GM23338 (cell line): ENCODE measurements at regions not wholly inside any gene's neighbourhood (a gene's known extent, or its start where the extent isn't known, plus 50 kb on each side); places are given as distances from the start of the nearest gene placed in this dataset.

Experiments used
- ATAC-seq: fragments of 200-7000 bp; cut with Tn5 transposase; 3 replicates; pipeline ENCODE4 v1.9.1; 2020
- DNase-seq: peaks from one replicate; pipeline ENCODE4 v3.0.0-alpha.2; 2015; ENCODE audit warnings: low spot score
- H2AFZ ChIP-seq: fragments of 200-600 bp; sonication (generic); 2 replicates; pipeline ENCODE4 v1.8.0; 2016; ENCODE audit warnings: antibody characterized with exemption, mild to moderate bottlenecking, moderate library complexity
- H3F3A ChIP-seq: fragments of 200-600 bp; sonication (generic); replicated peaks from 2 replicates; pipeline ENCODE4 v1.8.0; 2017; ENCODE audit warnings: antibody characterized with exemption, mixed run types, low read depth
- H3K27ac ChIP-seq: fragments of 200-600 bp; sonication (generic); 2 replicates; pipeline ENCODE4 v1.6.1; 2016; ENCODE audit warnings: low read depth
- H3K27me3 ChIP-seq: fragments of 200-600 bp; sonication (generic); 2 replicates; pipeline ENCODE4 v1.8.0; 2016; ENCODE audit warnings: mild to moderate bottlenecking, mixed run types, moderate library complexity; ENCODE audit not compliant: insufficient read depth
- H3K36me3 ChIP-seq: fragments of 200-600 bp; sonication (generic); 2 replicates; pipeline ENCODE4 v1.8.0; 2016; ENCODE audit warnings: mild to moderate bottlenecking; ENCODE audit not compliant: insufficient read depth
- H3K4me1 ChIP-seq: fragments of 200-600 bp; sonication (generic); 2 replicates; pipeline ENCODE4 v1.8.0; 2016; ENCODE audit warnings: mild to moderate bottlenecking, moderate library complexity; ENCODE audit not compliant: insufficient read depth
- H3K4me2 ChIP-seq: fragments of 200-600 bp; sonication (generic); 2 replicates; pipeline ENCODE4 v1.7.1; 2017; ENCODE audit warnings: mixed run types
- H3K4me3 ChIP-seq: fragments of 200-600 bp; sonication (generic); 2 replicates; pipeline ENCODE4 v1.6.1; 2016; ENCODE audit warnings: mixed run types
- H3K79me2 ChIP-seq: fragments of 200-600 bp; sonication (generic); replicated peaks from 2 replicates; pipeline ENCODE4 v1.8.0; 2017; ENCODE audit warnings: mild to moderate bottlenecking; ENCODE audit not compliant: insufficient read depth
- H3K9me2 ChIP-seq: fragments of 200-600 bp; sonication (generic); 2 replicates; pipeline ENCODE4 v1.8.0; 2017; ENCODE audit not compliant: insufficient read depth
- H4K20me1 ChIP-seq: fragments of 200-600 bp; sonication (generic); replicated peaks from 2 replicates; pipeline ENCODE4 v1.8.0; 2017; ENCODE audit warnings: mild to moderate bottlenecking; ENCODE audit not compliant: insufficient read depth
- H3K27ac Mint-ChIP-seq: 2 replicates; pipeline ENCODE4 v1.8.0; 2020; ENCODE audit warnings: inconsistent platforms, mild to moderate bottlenecking, moderate library complexity, mixed read lengths
- H3K27me3 Mint-ChIP-seq: 3 replicates; pipeline ENCODE4 v1.8.0; 2022; ENCODE audit warnings: low read depth, mild to moderate bottlenecking, moderate library complexity, mixed read lengths, inconsistent platforms; ENCODE audit not compliant: insufficient read depth, poor library complexity
- H3K36me3 Mint-ChIP-seq: 3 replicates; pipeline ENCODE4 v1.8.0; 2021; ENCODE audit warnings: low read depth, mild to moderate bottlenecking, inconsistent platforms, moderate library complexity, mixed read lengths
- H3K4me1 Mint-ChIP-seq: 3 replicates; pipeline ENCODE4 v1.8.0; 2020; ENCODE audit warnings: mild to moderate bottlenecking, inconsistent platforms, mixed read lengths
- H3K4me3 Mint-ChIP-seq: 3 replicates; pipeline ENCODE4 v1.8.0; 2021; ENCODE audit warnings: moderate library complexity, mild to moderate bottlenecking, inconsistent platforms, mixed read lengths
- H3K9me3 Mint-ChIP-seq: 3 replicates; pipeline ENCODE4 v1.8.0; 2020; ENCODE audit warnings: moderate library complexity, mild to moderate bottlenecking, inconsistent platforms, mixed read lengths
- CREB1 ChIP-seq: fragments of 250-450 bp; sonication (Bioruptor Pico); IDR thresholded peaks from 2 replicates; pipeline ENCODE4 v1.5.0; 2020; ENCODE audit warnings: low read depth, mild to moderate bottlenecking, moderate library complexity
- EZH2 ChIP-seq: fragments of 200-600 bp; sonication (generic); IDR thresholded peaks from one replicate; pipeline ENCODE4 v1.8.0; 2017; ENCODE audit warnings: antibody characterized with exemption, mild to moderate bottlenecking, low read depth; ENCODE audit not compliant: unreplicated experiment
- EZH2phosphoT487 ChIP-seq: fragments of 200-600 bp; sonication (generic); IDR thresholded peaks from one replicate; pipeline ENCODE4 v1.8.1; 2018; ENCODE audit warnings: antibody characterized with exemption; ENCODE audit not compliant: unreplicated experiment
- JUNB ChIP-seq: IDR thresholded peaks from one replicate; pipeline ENCODE4 v1.6.1; 2016; ENCODE audit warnings: antibody characterized with exemption; ENCODE audit not compliant: unreplicated experiment
- NANOG ChIP-seq: IDR thresholded peaks from 2 replicates; pipeline ENCODE4 v1.6.1; 2016; ENCODE audit warnings: antibody characterized with exemption, borderline replicate concordance
- POLR2AphosphoS5 ChIP-seq: IDR thresholded peaks from 2 replicates; pipeline ENCODE4 v1.6.1; 2016; ENCODE audit warnings: antibody characterized with exemption, low read depth
- STAT1 ChIP-seq: IDR thresholded peaks from one replicate; pipeline ENCODE4 v1.6.1; 2016; ENCODE audit warnings: antibody characterized with exemption; ENCODE audit not compliant: unreplicated experiment
- ZNF114 ChIP-seq: fragments of 250-450 bp; sonication (Bioruptor Pico); IDR thresholded peaks from 2 replicates; pipeline ENCODE4 v1.5.0; 2020; ENCODE audit warnings: mild to moderate bottlenecking, moderate library complexity
- ZNF331 ChIP-seq: fragments of 250-450 bp; sonication (Bioruptor Pico); IDR thresholded peaks from 2 replicates; pipeline ENCODE4 v1.5.0; 2020; ENCODE audit warnings: low read depth, mild to moderate bottlenecking, moderate library complexity
- TF ChIP-seq, protein P1 (sequence below), 2 experiments: fragments of 200-600 bp in 1 of 2; sonication (generic) in 1 of 2; conservative IDR thresholded peaks; 2 replicates each; pipeline versions ENCODE4 v1.5.1 to v1.6.1; 2016 to 2017; ENCODE audit warnings: antibody characterized with exemption in 2 of 2, low read depth in 2 of 2, mild to moderate bottlenecking in 2 of 2, moderate library complexity in 1 of 2
- TF ChIP-seq, protein P2 (sequence below): IDR thresholded peaks from 2 replicates; pipeline ENCODE4 v1.6.1; 2016; ENCODE audit warnings: antibody characterized with exemption
- TF ChIP-seq, protein P3 (sequence below): IDR thresholded peaks from one replicate; pipeline ENCODE4 v1.6.1; 2018; ENCODE audit warnings: antibody characterized with exemption; ENCODE audit not compliant: unreplicated experiment

DNA sequence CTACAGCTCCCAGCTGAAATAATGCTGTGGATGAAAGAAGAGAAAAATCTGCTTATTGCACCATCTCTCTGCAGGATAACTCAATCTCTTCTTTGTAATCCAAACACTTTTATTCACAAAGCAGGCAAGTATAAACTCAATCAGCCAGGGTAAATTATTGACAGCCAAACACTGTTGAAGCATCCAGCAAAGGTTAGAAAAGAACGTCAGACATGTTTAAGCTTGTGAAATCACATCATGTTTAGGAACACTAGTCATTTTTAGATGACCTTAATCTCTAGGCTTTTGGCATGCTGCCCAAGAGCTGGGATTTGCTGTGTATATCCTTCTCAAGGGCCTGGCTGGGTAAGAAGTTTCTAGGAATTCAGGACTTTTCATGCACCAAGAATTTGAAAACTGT, 1148.1 kb upstream of the FANCL start:
- H3F3A ChIP-seq: no peaks in the 10 kb centered on the region
- H3K4me1 Mint-ChIP-seq: peaks cover 3% of the 10 kb centered on the region; the same call in 1 of the 3 replicates
- TF ChIP-seq EZH2: no peak
- TF ChIP-seq, protein P1, sequence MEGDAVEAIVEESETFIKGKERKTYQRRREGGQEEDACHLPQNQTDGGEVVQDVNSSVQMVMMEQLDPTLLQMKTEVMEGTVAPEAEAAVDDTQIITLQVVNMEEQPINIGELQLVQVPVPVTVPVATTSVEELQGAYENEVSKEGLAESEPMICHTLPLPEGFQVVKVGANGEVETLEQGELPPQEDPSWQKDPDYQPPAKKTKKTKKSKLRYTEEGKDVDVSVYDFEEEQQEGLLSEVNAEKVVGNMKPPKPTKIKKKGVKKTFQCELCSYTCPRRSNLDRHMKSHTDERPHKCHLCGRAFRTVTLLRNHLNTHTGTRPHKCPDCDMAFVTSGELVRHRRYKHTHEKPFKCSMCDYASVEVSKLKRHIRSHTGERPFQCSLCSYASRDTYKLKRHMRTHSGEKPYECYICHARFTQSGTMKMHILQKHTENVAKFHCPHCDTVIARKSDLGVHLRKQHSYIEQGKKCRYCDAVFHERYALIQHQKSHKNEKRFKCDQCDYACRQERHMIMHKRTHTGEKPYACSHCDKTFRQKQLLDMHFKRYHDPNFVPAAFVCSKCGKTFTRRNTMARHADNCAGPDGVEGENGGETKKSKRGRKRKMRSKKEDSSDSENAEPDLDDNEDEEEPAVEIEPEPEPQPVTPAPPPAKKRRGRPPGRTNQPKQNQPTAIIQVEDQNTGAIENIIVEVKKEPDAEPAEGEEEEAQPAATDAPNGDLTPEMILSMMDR (conservative IDR thresholded peaks at IDR 0.05; ENCODE audit: low read depth in 2 of 2): no peak
- TF ChIP-seq ZNF114 (CRISPR knock-in tag): no peak
- no peak for TF ChIP-seq CREB1 (CRISPR knock-in tag)
- TF ChIP-seq JUNB: no peak
- TF ChIP-seq ZNF331 (CRISPR knock-in tag): no peak
- no peak for TF ChIP-seq STAT1
- H3K27me3 ChIP-seq: no peaks in the 10 kb centered on the region
- H3K79me2 ChIP-seq: no peaks in the 10 kb centered on the region
- H3K4me2 ChIP-seq: no peak overlapping the region
- H3K36me3 ChIP-seq: no peaks in the 10 kb centered on the region
- H3K9me3 Mint-ChIP-seq: no peaks in the 10 kb centered on the region
- ATAC-seq: no peak
- no peak overlapping the region for H2AFZ ChIP-seq
- H3K27ac Mint-ChIP-seq: no peak overlapping the region
- H3K4me3 ChIP-seq: no peak overlapping the region
- no peak for DNase-seq
- no peaks in the 10 kb centered on the region for H3K27me3 Mint-ChIP-seq
- H3K4me1 ChIP-seq: no peaks in the 10 kb centered on the region
- H3K9me2 ChIP-seq: no peaks in the 10 kb centered on the region
- H4K20me1 ChIP-seq: no peaks in the 10 kb centered on the region
- H3K27ac ChIP-seq: no peak overlapping the region
- H3K4me3 Mint-ChIP-seq: no peak overlapping the region
- H3K36me3 Mint-ChIP-seq: no peaks in the 10 kb centered on the region

DNA sequence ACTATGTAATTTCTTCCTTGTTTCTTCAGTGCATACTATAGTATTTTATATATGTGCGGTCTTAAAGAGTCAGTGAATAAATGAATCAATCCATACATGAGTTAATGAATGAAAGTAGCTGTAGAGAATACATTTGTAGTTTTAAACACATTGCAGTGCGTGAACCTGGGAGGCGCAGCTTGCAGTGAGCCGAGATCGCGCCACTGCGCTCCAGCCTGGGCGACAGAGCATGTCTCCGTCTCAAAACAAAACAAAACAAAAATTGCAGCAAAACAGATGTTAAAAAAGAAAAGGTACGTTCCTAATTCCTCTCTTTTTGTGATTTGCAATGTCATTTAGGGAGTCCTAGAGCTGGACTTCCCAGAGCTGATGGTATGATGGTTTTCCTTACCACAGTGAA, 1144.8 kb upstream of the FANCL start:
- Mint-ChIP-seq H3K4me3 (no peak overlapping the region), H3K27ac (no peak overlapping the region), H3K9me3 (no peaks in the 10 kb centered on the region), H3K27me3 (no peaks in the 10 kb centered on the region), H3K36me3 (no peaks in the 10 kb centered on the region), H3K4me1 (peaks cover 3% of the 10 kb centered on the region; the same call in 1 of the 3 replicates)
- no peaks in the 10 kb centered on the region for H3F3A ChIP-seq
- ATAC-seq (no peak), DNase-seq (no peak)
- H3K4me1 ChIP-seq: no peaks in the 10 kb centered on the region
- H3K79me2 ChIP-seq: no peaks in the 10 kb centered on the region
- H3K4me2 ChIP-seq: no peak overlapping the region
- H3K4me3 ChIP-seq: no peak overlapping the region
- no peaks in the 10 kb centered on the region for H4K20me1 ChIP-seq
- H3K9me2 ChIP-seq: no peaks in the 10 kb centered on the region
- H3K27me3 ChIP-seq: no peaks in the 10 kb centered on the region
- no peak overlapping the region for H3K27ac ChIP-seq
- no peaks in the 10 kb centered on the region for H3K36me3 ChIP-seq
- no peak overlapping the region for H2AFZ ChIP-seq
- TF ChIP-seq NANOG: no peak
- TF ChIP-seq POLR2AphosphoS5: no peak
- no peak for TF ChIP-seq EZH2phosphoT487
- no peak for TF ChIP-seq CREB1 (CRISPR knock-in tag)
- TF ChIP-seq, protein P2, sequence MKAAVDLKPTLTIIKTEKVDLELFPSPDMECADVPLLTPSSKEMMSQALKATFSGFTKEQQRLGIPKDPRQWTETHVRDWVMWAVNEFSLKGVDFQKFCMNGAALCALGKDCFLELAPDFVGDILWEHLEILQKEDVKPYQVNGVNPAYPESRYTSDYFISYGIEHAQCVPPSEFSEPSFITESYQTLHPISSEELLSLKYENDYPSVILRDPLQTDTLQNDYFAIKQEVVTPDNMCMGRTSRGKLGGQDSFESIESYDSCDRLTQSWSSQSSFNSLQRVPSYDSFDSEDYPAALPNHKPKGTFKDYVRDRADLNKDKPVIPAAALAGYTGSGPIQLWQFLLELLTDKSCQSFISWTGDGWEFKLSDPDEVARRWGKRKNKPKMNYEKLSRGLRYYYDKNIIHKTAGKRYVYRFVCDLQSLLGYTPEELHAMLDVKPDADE: no peak
- no peak for TF ChIP-seq ZNF114 (CRISPR knock-in tag)
- no peak for TF ChIP-seq ZNF331 (CRISPR knock-in tag)
- TF ChIP-seq, protein P3, sequence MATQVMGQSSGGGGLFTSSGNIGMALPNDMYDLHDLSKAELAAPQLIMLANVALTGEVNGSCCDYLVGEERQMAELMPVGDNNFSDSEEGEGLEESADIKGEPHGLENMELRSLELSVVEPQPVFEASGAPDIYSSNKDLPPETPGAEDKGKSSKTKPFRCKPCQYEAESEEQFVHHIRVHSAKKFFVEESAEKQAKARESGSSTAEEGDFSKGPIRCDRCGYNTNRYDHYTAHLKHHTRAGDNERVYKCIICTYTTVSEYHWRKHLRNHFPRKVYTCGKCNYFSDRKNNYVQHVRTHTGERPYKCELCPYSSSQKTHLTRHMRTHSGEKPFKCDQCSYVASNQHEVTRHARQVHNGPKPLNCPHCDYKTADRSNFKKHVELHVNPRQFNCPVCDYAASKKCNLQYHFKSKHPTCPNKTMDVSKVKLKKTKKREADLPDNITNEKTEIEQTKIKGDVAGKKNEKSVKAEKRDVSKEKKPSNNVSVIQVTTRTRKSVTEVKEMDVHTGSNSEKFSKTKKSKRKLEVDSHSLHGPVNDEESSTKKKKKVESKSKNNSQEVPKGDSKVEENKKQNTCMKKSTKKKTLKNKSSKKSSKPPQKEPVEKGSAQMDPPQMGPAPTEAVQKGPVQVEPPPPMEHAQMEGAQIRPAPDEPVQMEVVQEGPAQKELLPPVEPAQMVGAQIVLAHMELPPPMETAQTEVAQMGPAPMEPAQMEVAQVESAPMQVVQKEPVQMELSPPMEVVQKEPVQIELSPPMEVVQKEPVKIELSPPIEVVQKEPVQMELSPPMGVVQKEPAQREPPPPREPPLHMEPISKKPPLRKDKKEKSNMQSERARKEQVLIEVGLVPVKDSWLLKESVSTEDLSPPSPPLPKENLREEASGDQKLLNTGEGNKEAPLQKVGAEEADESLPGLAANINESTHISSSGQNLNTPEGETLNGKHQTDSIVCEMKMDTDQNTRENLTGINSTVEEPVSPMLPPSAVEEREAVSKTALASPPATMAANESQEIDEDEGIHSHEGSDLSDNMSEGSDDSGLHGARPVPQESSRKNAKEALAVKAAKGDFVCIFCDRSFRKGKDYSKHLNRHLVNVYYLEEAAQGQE: no peak
- TF ChIP-seq EZH2: no peak
